Urothelium cell line (cell line): ENCODE measurements at regions not wholly inside any gene's neighbourhood (a gene's known extent, or its start where the extent isn't known, plus 50 kb on each side); places are given as distances from the start of the nearest gene placed in this dataset.

Source experiments
- DNase-seq: peaks from one replicate; pipeline ENCODE4 v3.0.0; 2011; ENCODE audit warnings: low spot score, mixed read lengths
- FAIRE-seq: peaks from 2 replicates; lab custom pipeline; 2011; peaks lifted over from hg19 to GRCh38; lab: Jason Lieb, UNC

DNA sequence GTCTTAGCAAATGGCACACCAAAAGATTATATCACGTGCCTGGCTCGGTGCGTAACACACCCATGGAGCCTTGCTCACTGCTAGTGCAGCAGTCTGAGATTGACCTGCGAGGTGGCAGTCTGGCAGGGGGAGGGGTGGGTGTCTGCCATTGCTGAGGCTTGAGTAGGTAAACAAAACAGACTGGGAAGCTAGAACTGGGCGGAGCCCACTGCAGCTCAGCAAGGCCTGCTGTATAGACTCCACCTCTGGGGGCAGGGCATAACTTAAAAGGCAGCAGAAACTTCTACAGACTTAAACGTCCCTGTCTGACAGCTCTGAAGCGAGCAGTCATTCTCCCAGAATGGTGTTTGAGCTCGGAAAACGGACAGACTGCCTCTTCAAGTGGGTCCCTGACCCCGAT is 55.9 kb upstream of the FSHR start:
- DNase-seq: no peak
- no peak for FAIRE-seq

DNA sequence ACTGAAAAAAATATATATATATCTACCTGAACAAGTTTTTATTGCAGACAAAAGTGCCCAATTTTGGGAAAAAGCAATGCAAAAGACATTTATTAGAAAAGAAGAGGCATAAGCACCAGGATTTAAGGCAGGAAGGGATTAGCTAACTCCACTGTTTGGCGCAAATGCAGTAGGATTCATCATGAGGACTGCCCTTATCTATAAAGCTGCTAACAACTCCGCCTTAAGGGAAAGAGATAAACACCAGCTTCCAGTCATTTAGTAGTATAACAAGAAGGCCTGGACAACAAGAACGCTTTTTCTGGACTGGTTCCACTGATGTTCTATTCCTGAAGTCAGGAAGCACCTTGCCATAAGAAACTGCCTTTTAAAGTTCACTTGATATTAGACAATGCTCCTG is 52.9 kb upstream of the FSHR start:
- FAIRE-seq: no peak
- DNase-seq: no peak
